ENCODE measurements at regions not wholly inside any gene's neighbourhood (a gene's known extent, or its start where the extent isn't known, plus 50 kb on each side); places are given as distances from the start of the nearest gene placed in this dataset.

DNA sequence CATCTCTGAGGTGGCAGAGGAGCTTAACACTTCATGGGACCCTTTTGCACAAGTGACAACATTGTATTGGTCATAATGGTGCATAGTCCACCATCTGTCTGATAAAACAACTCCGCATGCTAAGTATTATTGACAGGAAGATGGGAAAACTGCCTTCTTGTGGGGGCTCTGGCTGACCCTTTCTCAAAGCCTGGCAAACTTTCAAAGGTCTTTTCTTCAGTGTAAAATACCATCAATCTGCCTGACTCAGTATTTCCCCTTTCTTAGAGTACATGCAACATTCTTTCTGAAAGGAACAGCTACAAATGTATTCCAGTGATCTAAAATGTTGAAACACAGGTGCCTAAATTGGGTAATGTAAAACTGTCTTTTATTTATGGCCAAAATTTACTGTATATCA is 89.1 kb downstream of the NAA11 start:
- H3K27me3 ChIP-seq = no peaks in the 10 kb centered on the region
- no peak overlapping the region for H3K27ac ChIP-seq
- H3K4me3 ChIP-seq = no peak overlapping the region
- H3K36me3 ChIP-seq = no peaks in the 10 kb centered on the region
- no peak for DNase-seq
- no peaks in the 10 kb centered on the region for H3K9me3 ChIP-seq (replicated peaks)
- peaks cover 30% of the 10 kb centered on the region for H3K4me1 ChIP-seq

DNA sequence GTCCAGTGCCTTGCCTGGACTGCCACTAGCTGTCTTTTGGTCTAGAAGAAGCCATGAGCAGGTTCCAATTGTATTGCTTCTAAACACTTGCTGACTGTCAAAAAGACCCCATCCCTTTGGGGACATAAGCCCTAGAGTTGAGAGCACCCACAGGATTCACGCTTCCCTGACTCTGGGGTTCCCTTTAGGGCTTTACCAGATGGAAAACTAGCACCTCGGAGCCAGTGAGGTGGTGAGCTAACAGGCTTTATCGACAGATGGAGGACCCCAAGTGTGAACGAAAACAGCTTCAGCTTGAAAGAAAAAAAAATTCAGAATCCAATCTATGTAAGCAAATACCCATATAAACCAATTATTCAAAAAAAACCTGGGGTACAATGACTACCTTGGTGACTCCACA is 90.8 kb downstream of the NAA11 start:
- Histone ChIP-seq H3K27me3 (no peaks in the 10 kb centered on the region), H3K36me3 (no peaks in the 10 kb centered on the region), H3K4me3 (no peak overlapping the region), H3K9me3 (replicated peaks) (no peaks in the 10 kb centered on the region), H3K27ac (no peak overlapping the region), H3K4me1 (peaks cover 38% of the 10 kb centered on the region)
- DNase-seq = no peak

DNA sequence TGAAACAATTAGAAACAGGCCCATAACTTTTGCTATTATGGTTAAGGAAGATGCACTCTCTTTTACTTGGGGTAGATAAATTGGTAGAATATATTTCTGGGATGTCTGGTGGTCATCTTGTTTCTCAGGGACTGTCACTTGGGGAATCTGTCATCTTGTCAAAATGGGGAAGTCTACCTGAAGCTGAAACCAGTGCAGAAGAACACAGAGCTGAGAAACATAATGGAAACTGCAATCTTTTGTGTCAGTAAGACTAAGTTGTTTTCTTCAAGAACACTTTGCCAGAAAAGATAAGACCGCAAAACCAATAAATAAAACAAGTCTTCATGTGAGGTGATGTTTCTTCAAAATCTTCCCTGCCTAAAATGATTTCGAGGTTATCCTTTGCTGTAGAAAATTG is 92.0 kb downstream of the NAA11 start:
- peaks cover 38% of the 10 kb centered on the region for H3K4me1 ChIP-seq
- H3K36me3 ChIP-seq = no peaks in the 10 kb centered on the region
- H3K27ac ChIP-seq = no peak overlapping the region
- DNase-seq = no peak
- H3K4me3 ChIP-seq = no peak overlapping the region
- no peaks in the 10 kb centered on the region for H3K27me3 ChIP-seq
- H3K9me3 ChIP-seq (replicated peaks) = 0 out of 2 replicates have a peak, but pooled peaks cover 2% of the 10 kb centered on the region

DNA sequence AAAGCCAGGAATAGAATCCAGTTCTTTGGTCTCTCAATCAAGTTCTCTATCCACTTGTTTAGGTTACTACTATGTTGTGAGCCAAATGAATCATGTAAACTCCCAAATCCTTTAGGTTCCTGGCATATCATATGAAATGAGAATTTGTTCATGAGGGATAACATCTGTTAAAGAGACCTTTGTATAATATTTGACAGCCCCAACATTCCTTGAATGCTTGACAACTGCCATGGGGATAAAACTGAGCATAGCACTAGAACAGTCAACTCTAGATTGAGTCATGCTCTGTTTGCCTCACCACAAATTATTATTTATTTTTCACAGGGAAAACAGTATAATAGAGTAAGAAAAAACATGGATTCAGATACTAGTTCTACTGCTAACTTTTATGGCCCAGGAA is 93.3 kb downstream of the NAA11 start:
- H3K4me3 ChIP-seq = no peak overlapping the region
- peaks cover 40% of the 10 kb centered on the region for H3K4me1 ChIP-seq
- H3K36me3 ChIP-seq = no peaks in the 10 kb centered on the region
- H3K9me3 ChIP-seq (replicated peaks) = 0 out of 2 replicates have a peak, but pooled peaks cover 2% of the 10 kb centered on the region
- peak; percentile 48 to 76 for DNase-seq
- no peaks in the 10 kb centered on the region for H3K27me3 ChIP-seq
- peak overlapping the region; percentile 57 for H3K27ac ChIP-seq

DNA sequence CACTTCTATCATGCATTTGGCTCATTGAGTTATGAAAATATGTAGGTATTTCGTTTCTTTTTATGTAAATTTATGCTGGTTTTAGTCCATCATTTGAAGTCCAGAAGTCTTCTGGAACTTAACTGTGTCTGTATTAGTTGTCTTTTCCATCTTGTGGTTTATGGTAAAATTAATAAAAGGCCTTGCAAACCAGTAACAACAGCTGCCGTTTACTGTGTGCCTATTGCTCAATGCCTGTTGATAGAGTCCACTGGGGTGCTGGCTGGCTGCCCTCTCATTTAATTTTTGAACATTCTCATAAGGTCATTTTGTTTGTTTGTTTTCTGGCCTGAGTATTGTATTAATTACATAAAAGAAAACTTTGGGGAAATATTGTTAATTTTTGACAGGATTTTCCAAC is 98.0 kb downstream of the NAA11 start:
- peak overlapping the region; percentile 61 for H3K27ac ChIP-seq
- no peaks in the 10 kb centered on the region for H3K27me3 ChIP-seq
- peak; percentile 68 to 79 for DNase-seq
- peaks cover 45% of the 10 kb centered on the region for H3K4me1 ChIP-seq
- H3K9me3 ChIP-seq (replicated peaks) = peaks cover 20% of the 10 kb centered on the region
- H3K4me3 ChIP-seq = no peak overlapping the region
- no peaks in the 10 kb centered on the region; the same call in 1 of the 2 replicates for H3K36me3 ChIP-seq

DNA sequence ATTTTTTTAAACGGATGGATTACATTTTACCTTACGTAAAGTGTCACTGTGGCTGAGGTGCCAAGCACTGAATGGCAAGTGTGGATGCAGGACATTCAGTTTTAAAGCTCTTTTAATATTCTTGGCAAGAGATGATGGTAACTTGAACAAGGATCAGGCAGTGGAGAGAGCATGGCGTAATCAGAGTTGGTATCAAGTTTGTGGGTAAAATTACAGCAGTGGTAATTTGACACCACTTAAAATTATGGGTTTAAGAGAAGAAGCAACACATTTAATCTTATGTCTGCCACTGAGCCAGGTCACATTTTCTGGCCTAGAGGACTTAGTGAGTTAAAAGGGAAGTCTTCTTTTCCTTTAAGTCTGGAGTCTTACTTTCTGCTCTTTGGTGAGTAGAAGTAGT is 100.5 kb downstream of the NAA11 start:
- H3K36me3 ChIP-seq = no peaks in the 10 kb centered on the region; the same call in 1 of the 2 replicates
- H3K27me3 ChIP-seq = no peaks in the 10 kb centered on the region
- no peak overlapping the region for H3K4me3 ChIP-seq
- peak in 1 of 2 experiments; percentile 59 for DNase-seq
- peaks cover 28% of the 10 kb centered on the region for H3K4me1 ChIP-seq
- H3K27ac ChIP-seq = no peak overlapping the region
- H3K9me3 ChIP-seq (replicated peaks) = peaks cover 20% of the 10 kb centered on the region

DNA sequence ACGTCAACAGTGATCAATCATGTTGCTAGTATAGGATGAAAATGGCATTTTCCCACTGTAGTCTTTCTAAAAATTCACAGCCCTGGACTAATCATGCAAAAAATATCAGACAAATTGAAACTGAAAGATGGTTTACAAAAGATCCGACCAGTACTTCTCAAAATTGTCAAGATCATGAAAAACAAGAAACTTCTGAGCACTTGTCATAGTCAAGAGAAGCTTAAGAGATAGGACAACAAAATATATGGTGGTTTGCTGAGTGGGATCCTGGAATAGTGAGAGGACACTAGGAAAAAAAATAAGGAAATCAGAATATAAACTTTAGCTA is 101.1 kb downstream of the NAA11 start:
- Histone ChIP-seq H3K4me3 (no peak overlapping the region), H3K4me1 (peaks cover 28% of the 10 kb centered on the region), H3K27me3 (no peaks in the 10 kb centered on the region), H3K9me3 (replicated peaks) (peaks cover 19% of the 10 kb centered on the region), H3K36me3 (no peaks in the 10 kb centered on the region; the same call in 1 of the 2 replicates), H3K27ac (no peak overlapping the region)
- no peak for DNase-seq

DNA sequence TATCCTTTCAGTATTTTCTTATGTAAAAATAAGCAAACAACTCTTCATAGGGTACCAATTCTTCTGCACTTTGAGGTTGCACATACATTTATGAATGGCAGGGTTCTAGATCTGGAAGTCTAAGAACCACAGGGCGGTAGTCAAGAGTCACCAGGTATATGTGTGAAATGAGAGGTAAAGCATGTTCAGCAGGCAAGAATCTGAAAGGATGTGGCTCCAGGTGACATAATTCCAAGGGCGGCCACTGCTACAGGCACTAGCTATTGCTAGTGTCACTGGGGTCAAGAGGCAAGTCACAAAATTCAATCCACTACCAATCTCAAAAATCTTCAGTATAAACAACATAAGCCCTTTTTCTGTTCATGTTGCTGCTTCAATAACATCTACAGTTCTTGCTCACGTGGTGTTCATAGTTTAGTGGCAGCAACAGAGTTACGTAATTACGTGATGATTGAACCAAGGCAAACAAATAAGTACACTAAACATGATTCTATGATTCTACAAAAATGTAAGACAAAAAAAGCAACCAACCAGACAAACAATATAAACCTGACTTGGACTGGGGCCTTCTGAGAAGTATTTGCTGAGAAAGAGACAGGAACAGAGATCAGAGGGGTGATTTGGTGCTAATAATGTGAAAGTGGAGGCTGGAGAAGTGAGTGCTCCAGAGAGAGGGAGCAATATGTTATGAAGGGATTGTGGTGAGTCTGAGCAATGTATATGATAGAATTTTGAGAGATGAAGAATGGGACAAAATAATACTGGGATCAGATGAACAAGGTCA is 101.7 kb downstream of the NAA11 start:
- no peaks in the 10 kb centered on the region for H3K27me3 ChIP-seq
- no peak overlapping the region for H3K4me3 ChIP-seq
- H3K9me3 ChIP-seq (replicated peaks) = peaks cover 18% of the 10 kb centered on the region
- H3K4me1 ChIP-seq = peaks cover 28% of the 10 kb centered on the region
- H3K27ac ChIP-seq = no peak overlapping the region
- no peak for DNase-seq
- H3K36me3 ChIP-seq = no peaks in the 10 kb centered on the region; the same call in 1 of the 2 replicates

DNA sequence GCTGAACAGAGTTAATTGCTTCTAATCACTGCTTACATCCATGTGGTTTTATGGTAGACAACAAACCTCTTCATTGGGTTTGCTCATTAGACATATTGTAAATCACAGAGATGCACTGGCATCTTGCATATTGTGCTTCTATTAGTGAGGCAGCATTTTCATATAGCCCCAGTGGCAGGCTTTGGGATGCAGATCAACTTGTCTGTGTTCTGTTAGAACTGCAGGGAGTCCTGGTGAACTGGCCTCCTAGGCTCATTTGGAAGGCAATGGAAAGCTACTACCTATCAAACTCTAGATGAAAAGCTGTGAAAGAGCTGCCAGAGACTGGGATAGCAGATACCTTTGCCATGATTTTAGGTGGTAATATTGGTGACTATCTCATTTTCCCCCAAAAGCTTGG is 108.8 kb downstream of the NAA11 start:
- H3K4me3 ChIP-seq = no peak overlapping the region
- H3K27me3 ChIP-seq = no peaks in the 10 kb centered on the region
- no peak for DNase-seq
- H3K4me1 ChIP-seq = no peaks in the 10 kb centered on the region
- no peak overlapping the region for H3K27ac ChIP-seq
- H3K9me3 ChIP-seq (replicated peaks) = no peaks in the 10 kb centered on the region; the same call in 1 of the 2 replicates
- no peaks in the 10 kb centered on the region for H3K36me3 ChIP-seq

DNA sequence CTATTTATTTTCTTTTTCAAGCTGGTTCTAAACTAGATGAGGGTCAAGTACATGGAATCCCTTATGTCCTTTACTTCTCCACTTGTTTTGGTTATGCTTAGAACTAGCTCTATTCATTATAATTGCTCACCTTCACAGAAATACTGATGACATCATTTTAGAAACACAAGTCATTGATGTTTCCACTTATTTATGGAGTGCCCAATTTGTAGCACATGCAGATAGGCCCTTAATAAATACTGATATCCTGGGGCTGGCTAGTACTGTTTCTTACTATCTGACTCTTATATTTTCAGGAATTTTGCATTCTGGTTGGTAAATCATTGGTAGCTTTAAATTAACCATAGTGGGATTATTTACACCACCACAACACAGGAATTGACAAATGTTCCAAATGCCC is 112.2 kb downstream of the NAA11 start:
- Histone ChIP-seq H3K36me3 (no peaks in the 10 kb centered on the region), H3K27me3 (no peaks in the 10 kb centered on the region), H3K9me3 (replicated peaks) (peaks cover 3% of the 10 kb centered on the region; the same call in 1 of the 2 replicates), H3K4me3 (no peak overlapping the region), H3K27ac (no peak overlapping the region), H3K4me1 (peaks cover 14% of the 10 kb centered on the region; the same call in 1 of the 2 replicates)
- DNase-seq = no peak

DNA sequence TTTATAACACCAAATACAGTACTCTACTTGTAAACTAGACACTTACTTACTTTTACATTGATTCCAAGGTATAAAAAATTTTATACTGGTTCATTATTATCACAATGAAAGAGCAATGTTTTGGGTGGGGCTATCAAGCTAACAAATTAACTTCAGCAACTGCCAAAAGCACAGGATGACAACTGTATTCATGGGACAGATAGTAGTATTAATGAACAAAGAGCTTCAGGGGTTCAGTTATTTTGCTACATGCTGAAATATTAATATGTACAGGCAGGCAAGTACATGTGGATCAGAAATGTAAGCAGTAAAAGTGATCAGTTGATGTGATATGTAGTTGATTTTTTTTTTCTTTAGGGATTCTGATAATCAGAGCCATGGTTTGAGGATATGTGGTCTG is 112.9 kb downstream of the NAA11 start:
- H3K4me1 ChIP-seq = peaks cover 14% of the 10 kb centered on the region; the same call in 1 of the 2 replicates
- no peak overlapping the region for H3K27ac ChIP-seq
- peaks cover 3% of the 10 kb centered on the region; the same call in 1 of the 2 replicates for H3K9me3 ChIP-seq (replicated peaks)
- no peaks in the 10 kb centered on the region for H3K27me3 ChIP-seq
- H3K4me3 ChIP-seq = no peak overlapping the region
- no peak for DNase-seq
- H3K36me3 ChIP-seq = no peaks in the 10 kb centered on the region

DNA sequence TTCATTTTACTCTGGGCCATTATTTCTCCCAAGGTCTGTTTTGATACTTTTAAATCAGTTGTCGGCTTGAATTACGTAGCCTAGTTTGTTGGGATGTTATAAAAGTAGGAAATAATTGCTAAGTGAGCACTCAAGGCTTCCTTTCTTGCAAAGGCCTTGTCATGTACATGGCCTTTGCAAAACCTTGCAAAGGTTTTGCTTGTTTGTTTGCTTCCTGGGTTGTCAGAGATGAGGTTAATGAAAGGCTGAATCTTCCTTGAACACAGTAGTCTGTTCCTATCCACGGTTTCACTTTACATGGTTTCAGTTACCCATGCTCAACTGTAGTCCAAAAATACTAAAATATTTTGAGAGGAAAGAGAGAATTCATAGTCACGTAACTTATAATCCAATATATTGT is 113.5 kb downstream of the NAA11 start:
- Histone ChIP-seq H3K4me1 (peaks cover 14% of the 10 kb centered on the region; the same call in 1 of the 2 replicates), H3K27ac (no peak overlapping the region), H3K9me3 (replicated peaks) (peaks cover 3% of the 10 kb centered on the region; the same call in 1 of the 2 replicates), H3K36me3 (no peaks in the 10 kb centered on the region), H3K4me3 (no peak overlapping the region), H3K27me3 (no peaks in the 10 kb centered on the region)
- no peak for DNase-seq

DNA sequence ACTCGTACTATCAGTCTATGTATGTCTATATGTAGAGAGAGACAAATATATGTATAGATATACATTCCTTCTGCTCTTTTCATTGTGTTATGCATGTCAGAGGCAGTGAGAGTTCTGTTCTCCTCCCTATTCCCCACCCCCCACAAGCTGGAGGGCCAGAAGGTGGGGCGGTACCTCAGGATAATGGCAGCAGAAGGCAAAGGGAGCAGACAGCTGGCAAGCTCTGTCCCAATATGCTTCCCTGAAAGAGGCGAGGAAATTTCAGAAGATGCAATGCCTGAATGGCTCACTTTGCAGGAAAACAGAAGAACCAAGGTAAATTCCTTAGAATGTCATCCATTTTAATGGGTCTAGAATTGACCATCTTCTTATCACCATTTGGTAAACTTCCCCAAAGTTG is 114.4 kb downstream of the NAA11 start:
- no peak for DNase-seq
- Histone ChIP-seq H3K27ac (no peak overlapping the region), H3K27me3 (no peaks in the 10 kb centered on the region), H3K9me3 (replicated peaks) (peaks cover 8% of the 10 kb centered on the region), H3K4me3 (no peak overlapping the region), H3K4me1 (peaks cover 14% of the 10 kb centered on the region; the same call in 1 of the 2 replicates), H3K36me3 (no peaks in the 10 kb centered on the region)

DNA sequence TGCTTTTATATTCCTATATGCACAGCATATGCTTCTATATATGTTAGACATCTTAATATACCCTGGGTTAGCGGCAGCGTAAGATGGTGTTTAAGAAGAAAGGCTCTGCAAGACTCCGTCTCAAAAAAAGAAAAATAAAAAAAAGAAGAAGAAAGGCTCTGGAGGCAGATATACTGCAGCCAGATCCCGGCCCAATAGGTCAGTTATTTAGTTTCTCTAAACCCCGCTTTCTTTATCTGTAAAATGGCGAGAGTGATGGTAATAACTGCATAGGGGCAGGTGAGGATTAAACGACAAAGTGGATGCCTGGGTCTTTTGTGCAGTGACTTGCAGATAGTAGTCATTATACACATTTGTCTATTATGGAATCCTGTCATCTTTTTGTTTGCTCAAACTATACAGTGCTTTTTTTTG is 115.2 kb downstream of the NAA11 start:
- no peak overlapping the region for H3K4me3 ChIP-seq
- peak overlapping the region; percentile 21; the same call in 1 of the 2 replicates for H3K27ac ChIP-seq
- peaks cover 14% of the 10 kb centered on the region for H3K9me3 ChIP-seq (replicated peaks)
- no peaks in the 10 kb centered on the region for H3K27me3 ChIP-seq
- H3K36me3 ChIP-seq = no peaks in the 10 kb centered on the region
- no peak for DNase-seq
- H3K4me1 ChIP-seq = peaks cover 14% of the 10 kb centered on the region; the same call in 1 of the 2 replicates

DNA sequence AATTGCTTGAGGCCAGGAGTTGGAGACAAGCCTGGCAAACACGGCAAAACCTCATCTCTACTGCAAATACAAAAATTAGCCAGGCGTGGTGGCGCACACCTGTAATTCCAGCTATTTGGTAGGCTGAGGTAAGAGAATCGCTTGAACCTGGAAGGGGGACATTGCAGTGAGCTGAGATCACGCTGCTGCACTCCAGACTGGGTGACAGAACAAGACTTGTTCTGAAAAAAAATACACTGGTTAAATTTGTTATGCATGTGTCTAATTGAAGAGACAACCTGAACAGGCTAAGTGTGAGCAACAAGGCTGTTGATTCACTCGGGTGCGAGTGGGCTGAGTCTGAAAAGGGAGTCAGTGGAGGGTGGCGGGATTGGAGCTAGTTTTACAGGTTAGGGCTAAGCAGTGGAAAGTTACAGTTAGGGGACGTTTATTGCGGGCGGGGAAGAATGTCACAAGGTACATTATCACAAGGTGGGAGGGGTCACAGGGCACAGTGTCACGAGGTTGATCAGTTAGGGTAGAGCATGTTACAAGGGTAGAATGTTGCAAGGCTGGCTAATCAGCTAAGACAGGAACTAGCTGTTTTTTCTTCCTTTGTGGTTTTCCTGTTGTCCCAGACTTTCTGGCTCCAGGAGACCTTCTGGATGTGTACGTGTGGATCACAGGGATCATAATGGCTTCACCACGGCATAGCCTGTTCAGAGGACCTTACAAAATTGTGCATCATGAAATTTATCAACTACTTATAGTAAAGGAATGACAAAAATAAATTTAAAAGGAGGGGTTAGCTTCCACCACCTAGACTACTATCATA is 115.8 kb downstream of the NAA11 start:
- no peaks in the 10 kb centered on the region for H3K27me3 ChIP-seq
- peak overlapping the region; percentile 21; the same call in 1 of the 2 replicates for H3K27ac ChIP-seq
- peaks cover 14% of the 10 kb centered on the region; the same call in 1 of the 2 replicates for H3K4me1 ChIP-seq
- DNase-seq = peak; percentile 24 to 30
- no peaks in the 10 kb centered on the region for H3K36me3 ChIP-seq
- no peak overlapping the region for H3K4me3 ChIP-seq
- H3K9me3 ChIP-seq (replicated peaks) = peaks cover 14% of the 10 kb centered on the region

Data from SJCRH30 (cell line).